Stimulated activated CD4-positive, alpha-beta T cell treated with anti-CD3 and anti-CD28 coated beads, TNF-alpha, amount 100 ng/mL, for 24 hours (primary cell): ENCODE measurements at regions not wholly inside any gene's neighbourhood (a gene's known extent, or its start where the extent isn't known, plus 50 kb on each side); places are given as distances from the start of the nearest gene placed in this dataset.
"Not testable (repeated sequence)": the region's sequence is repeated elsewhere in the genome, so short reads cannot be mapped to it uniquely, and the experiment has no call there.

ENCODE experiments used
- DNase-seq, 3 experiments: peaks; one replicate each; pipeline ENCODE4 v3.0.0-alpha.2; 2020; ENCODE audit warnings: low read depth in 3 of 3

- no peak for DNase-seq
These were observed 239.2 kb downstream of the ADGRD1 start for GRCh38 chr12:131192951-131193350.

- DNase-seq, result no peak
These were observed 240.5 kb downstream of the ADGRD1 start for GRCh38 chr12:131194166-131194565.

- no peak for DNase-seq
These were observed 242.1 kb downstream of the ADGRD1 start for GRCh38 chr12:131195796-131196195.

- no peak for DNase-seq
These were observed 242.5 kb downstream of the ADGRD1 start for GRCh38 chr12:131196220-131196619.

- DNase-seq, result no peak
These were observed 243.8 kb downstream of the ADGRD1 start for GRCh38 chr12:131197490-131197889.

GRCh38 chr12:131199221-131199620 is 245.5 kb downstream of the ADGRD1 start:
- no peak for DNase-seq

- not testable (repeated sequence) for DNase-seq
These were observed 248.2 kb downstream of the ADGRD1 start for GRCh38 chr12:131201912-131202311.

GRCh38 chr12:131202592-131203378 is 249.1 kb downstream of the ADGRD1 start:
- DNase-seq, result no peak

GRCh38 chr12:131203666-131204415 is 250.1 kb downstream of the ADGRD1 start:
- DNase-seq, result no peak

- DNase-seq, result no peak
These were observed 250.9 kb downstream of the ADGRD1 start for GRCh38 chr12:131204416-131205274.

- DNase-seq, result not testable (repeated sequence)
These were observed 251.7 kb downstream of the ADGRD1 start for GRCh38 chr12:131205275-131205933.

GRCh38 chr12:131206630-131207299 is 253.1 kb downstream of the ADGRD1 start:
- not testable (repeated sequence) for DNase-seq

- not testable (repeated sequence) for DNase-seq
These were observed 253.6 kb downstream of the ADGRD1 start for GRCh38 chr12:131207300-131207660.

- not testable (repeated sequence) for DNase-seq
These were observed 254.1 kb downstream of the ADGRD1 start for GRCh38 chr12:131207841-131208240.

GRCh38 chr12:131208425-131208824 is 254.7 kb downstream of the ADGRD1 start:
- DNase-seq, result no peak

GRCh38 chr12:131209082-131210070 is 255.7 kb downstream of the ADGRD1 start:
- DNase-seq, result peak in 1 of 3 experiments; percentile 23

GRCh38 chr12:131210506-131211339 is 257.0 kb downstream of the ADGRD1 start:
- no peak for DNase-seq

- DNase-seq, result no peak
These were observed 257.7 kb downstream of the ADGRD1 start for GRCh38 chr12:131211340-131211938.
